K562 (cell line): ENCODE measurements at regions not wholly inside any gene's neighbourhood (a gene's known extent, or its start where the extent isn't known, plus 50 kb on each side); places are given as distances from the start of the nearest gene placed in this dataset.

Source experiments
- ATAC-seq: fragments of 200-7000 bp; cut with Tn5 transposase; 3 replicates; pipeline ENCODE4 v1.9.1; 2020; ENCODE audit warnings: moderate library complexity
- BruUV-seq: library from RNA; stranded (reverse); fragments of 400-500 nt; replicated peaks from 2 replicates; lab custom pipeline; 2021; lab: Mats Ljungman, UMichigan
- CTCF ChIA-PET: fragments of 300-600 bp; formaldehyde crosslinking; extraction: SDS; loops from one replicate; lab custom pipeline; 2021; ENCODE audit warnings: low intra/inter-chr PET ratio; lab: Yijun Ruan, JAX
- POLR2A ChIA-PET: fragments of 300-600, 350-650 bp; sonication (Branson Sonifier 250); formaldehyde crosslinking; extraction: SDS; loops from one replicate; lab custom pipeline; 2021; ENCODE audit warnings: antibody characterized with exemption, inconsistent platforms; lab: Yijun Ruan, JAX
- DNase-seq, 4 experiments: peaks; one replicate each; pipeline versions ENCODE4 v3.0.0 to v3.0.0-alpha.2; 2011 to 2018; ENCODE audit warnings: low spot score in 3 of 4, mixed read lengths in 3 of 4; ENCODE audit errors: extremely low read depth in 1 of 4
- FAIRE-seq: peaks from 2 replicates; lab custom pipeline; 2011; peaks lifted over from hg19 to GRCh38; lab: Jason Lieb, UNC
- H2AFZ ChIP-seq: 2 replicates; pipeline ENCODE4 v1.6.0; 2011; ENCODE audit warnings: low read depth, low read length, control low read depth, inconsistent platforms
- H3K27ac ChIP-seq: fragments of 200-600 bp; 3 replicates; pipeline ENCODE4 v1.8.0; 2011; ENCODE audit warnings: low read depth, mild to moderate bottlenecking, control low read depth, inconsistent platforms, low read length, moderate library complexity, mixed read lengths; ENCODE audit errors: extremely low read depth
- H3K27me3 ChIP-seq, 2 experiments: fragments of 300-600 bp in 1 of 2; 2 replicates in 1 of 2; 3 replicates in 1 of 2; pipeline versions ENCODE4 v1.6.0 to v1.8.0; 2011; ENCODE audit warnings: inconsistent platforms in 2 of 2, low read length in 2 of 2, mild to moderate bottlenecking in 1 of 2, mixed read lengths in 1 of 2, moderate library complexity in 1 of 2; ENCODE audit not compliant: control insufficient read depth in 2 of 2, insufficient read depth in 2 of 2
- H3K36me3 ChIP-seq: fragments of 300-600 bp; 3 replicates; pipeline ENCODE4 v1.8.0; 2011; ENCODE audit warnings: mild to moderate bottlenecking, low read length, inconsistent platforms; ENCODE audit not compliant: control insufficient read depth, insufficient read depth
- H3K4me1 ChIP-seq, 2 experiments: fragments of 200-600 bp in 1 of 2; replicated peaks in 1 of 2; 2 replicates in 1 of 2; 3 replicates in 1 of 2; pipeline versions ENCODE4 v1.5.1 to v1.8.0; 2011; ENCODE audit warnings: inconsistent platforms in 2 of 2, low read length in 2 of 2, mild to moderate bottlenecking in 1 of 2, mixed read lengths in 1 of 2, moderate library complexity in 1 of 2; ENCODE audit not compliant: control insufficient read depth in 2 of 2, insufficient read depth in 2 of 2
- H3K4me2 ChIP-seq: 2 replicates; pipeline ENCODE4 v1.6.1; 2011; ENCODE audit warnings: low read length, control low read depth, inconsistent platforms, mixed read lengths; ENCODE audit not compliant: insufficient read depth
- H3K4me3 ChIP-seq: fragments of 200-600 bp; sonication (generic), shearing (Covaris generic); 2 replicates; pipeline ENCODE4 v1.5.1; 2016; ENCODE audit warnings: control low read depth, inconsistent platforms
- H3K79me2 ChIP-seq: fragments of 200-600 bp; 3 replicates; pipeline ENCODE4 v1.8.0; 2011; ENCODE audit warnings: low read length, inconsistent platforms; ENCODE audit not compliant: control insufficient read depth, insufficient read depth
- H3K9ac ChIP-seq, 2 experiments: 2 replicates each; pipeline versions ENCODE4 v1.6.0 to v1.6.1; 2011; ENCODE audit warnings: low read depth in 2 of 2, low read length in 2 of 2, control low read depth in 1 of 2, inconsistent platforms in 1 of 2, mild to moderate bottlenecking in 1 of 2, mixed read lengths in 1 of 2; ENCODE audit not compliant: insufficient read depth in 1 of 2
- H3K9me1 ChIP-seq: one replicate; pipeline ENCODE4 v1.6.0; 2011; ENCODE audit warnings: inconsistent platforms, mild to moderate bottlenecking, low read length, moderate library complexity; ENCODE audit not compliant: control insufficient read depth, insufficient read depth
- H3K9me3 ChIP-seq: replicated peaks from 2 replicates; pipeline ENCODE4 v1.5.1; 2011; ENCODE audit warnings: low read depth, low read length, inconsistent platforms; ENCODE audit not compliant: control insufficient read depth, insufficient read depth
- H4K20me1 ChIP-seq: replicated peaks from 2 replicates; pipeline ENCODE4 v1.6.1; 2011; ENCODE audit warnings: low read length, inconsistent platforms, mixed read lengths; ENCODE audit not compliant: control insufficient read depth, insufficient read depth
- CSDE1 ChIP-seq, 2 experiments: fragments of 450-650 bp; IDR thresholded peaks; 2 replicates each; pipeline ENCODE4 v1.6.1; 2016; ENCODE audit warnings: mild to moderate bottlenecking in 1 of 2
- ESRRB ChIP-seq: fragments of 250-450 bp; sonication (Bioruptor Pico); IDR thresholded peaks from 2 replicates; pipeline ENCODE4 v1.5.0; 2020; ENCODE audit warnings: mild to moderate bottlenecking, moderate library complexity, borderline replicate concordance
- GTF2F1 ChIP-seq: IDR thresholded peaks from 2 replicates; pipeline ENCODE4 v1.6.1; 2011; ENCODE audit warnings: low read depth, low read length, improper control_type of control experiment
- LEF1 ChIP-seq: fragments of 450-650 bp; IDR thresholded peaks from 2 replicates; pipeline ENCODE4 v1.6.1; 2016; ENCODE audit warnings: mild to moderate bottlenecking
- ZNF282 ChIP-seq: sonication (generic); formaldehyde crosslinking; IDR thresholded peaks from 2 replicates; pipeline ENCODE4 v1.8.1; 2023; ENCODE audit warnings: missing genetic modification reagents
- WGBS: fragments of 100-300 bp; shearing (Covaris generic); methylation state at CpG from one replicate; pipeline ENCODE4 v1.1.6; 2016; ENCODE audit warnings: low coverage, mixed read lengths; ENCODE audit not compliant: insufficient coverage; ENCODE audit errors: missing lambda C conversion rate; 5-methylcytosine and 5-hydroxymethylcytosine counted together
- in situ Hi-C: fragments of 300-500 bp; cut with MboI; formaldehyde crosslinking; loops from 4 replicates; pipeline ENCODE4 v1.15.0; 2018; ENCODE audit warnings: inconsistent platforms, mixed read lengths
- intact Hi-C: fragments of 100-400 bp; cut with micrococcal nuclease; formaldehyde crosslinking; loops from 2 replicates; pipeline ENCODE4 v1.14.2; 2022
- TF ChIP-seq, protein P1 (sequence below): sonication (generic); formaldehyde crosslinking; IDR thresholded peaks from 2 replicates; pipeline ENCODE4 v1.8.0; 2022; ENCODE audit warnings: mild to moderate bottlenecking, missing genetic modification reagents
- TF ChIP-seq, protein P2 (sequence below): fragments of 450-650 bp; IDR thresholded peaks from 2 replicates; pipeline ENCODE4 v1.6.1; 2016; ENCODE audit warnings: antibody characterized with exemption
- TF ChIP-seq, protein P3 (sequence below), 2 experiments: fragments of 150-350 bp in 1 of 2; IDR thresholded peaks; 2 replicates each; pipeline ENCODE4 v1.6.1; 2012 to 2016; ENCODE audit warnings: low read depth in 2 of 2, low read length in 2 of 2, mild to moderate bottlenecking in 1 of 2, moderate library complexity in 1 of 2

DNA sequence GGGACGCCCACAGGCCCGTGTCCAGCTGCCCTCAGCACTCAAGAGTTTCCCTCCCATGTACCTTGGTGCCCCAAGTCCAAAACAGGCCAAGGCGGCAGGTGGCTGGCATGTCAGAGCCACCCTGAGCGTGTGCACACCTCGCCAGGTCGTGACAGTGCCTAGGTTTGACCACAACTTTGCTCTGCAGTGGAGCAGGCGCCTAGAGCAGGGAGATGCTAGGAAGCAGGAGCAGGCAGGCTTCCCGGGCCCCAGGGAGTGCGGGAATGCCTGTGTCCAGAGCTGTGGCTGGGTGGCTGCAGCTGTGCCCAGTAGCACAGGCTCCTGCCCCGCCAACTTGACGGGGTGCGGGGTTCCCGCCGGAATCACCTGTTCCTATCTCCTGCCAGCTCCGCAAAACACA, 380.8 kb upstream of the IMPG1 start (continued):
- TF ChIP-seq, protein P1, sequence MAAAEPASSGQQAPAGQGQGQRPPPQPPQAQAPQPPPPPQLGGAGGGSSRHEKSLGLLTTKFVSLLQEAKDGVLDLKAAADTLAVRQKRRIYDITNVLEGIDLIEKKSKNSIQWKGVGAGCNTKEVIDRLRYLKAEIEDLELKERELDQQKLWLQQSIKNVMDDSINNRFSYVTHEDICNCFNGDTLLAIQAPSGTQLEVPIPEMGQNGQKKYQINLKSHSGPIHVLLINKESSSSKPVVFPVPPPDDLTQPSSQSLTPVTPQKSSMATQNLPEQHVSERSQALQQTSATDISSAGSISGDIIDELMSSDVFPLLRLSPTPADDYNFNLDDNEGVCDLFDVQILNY = no peak

DNA sequence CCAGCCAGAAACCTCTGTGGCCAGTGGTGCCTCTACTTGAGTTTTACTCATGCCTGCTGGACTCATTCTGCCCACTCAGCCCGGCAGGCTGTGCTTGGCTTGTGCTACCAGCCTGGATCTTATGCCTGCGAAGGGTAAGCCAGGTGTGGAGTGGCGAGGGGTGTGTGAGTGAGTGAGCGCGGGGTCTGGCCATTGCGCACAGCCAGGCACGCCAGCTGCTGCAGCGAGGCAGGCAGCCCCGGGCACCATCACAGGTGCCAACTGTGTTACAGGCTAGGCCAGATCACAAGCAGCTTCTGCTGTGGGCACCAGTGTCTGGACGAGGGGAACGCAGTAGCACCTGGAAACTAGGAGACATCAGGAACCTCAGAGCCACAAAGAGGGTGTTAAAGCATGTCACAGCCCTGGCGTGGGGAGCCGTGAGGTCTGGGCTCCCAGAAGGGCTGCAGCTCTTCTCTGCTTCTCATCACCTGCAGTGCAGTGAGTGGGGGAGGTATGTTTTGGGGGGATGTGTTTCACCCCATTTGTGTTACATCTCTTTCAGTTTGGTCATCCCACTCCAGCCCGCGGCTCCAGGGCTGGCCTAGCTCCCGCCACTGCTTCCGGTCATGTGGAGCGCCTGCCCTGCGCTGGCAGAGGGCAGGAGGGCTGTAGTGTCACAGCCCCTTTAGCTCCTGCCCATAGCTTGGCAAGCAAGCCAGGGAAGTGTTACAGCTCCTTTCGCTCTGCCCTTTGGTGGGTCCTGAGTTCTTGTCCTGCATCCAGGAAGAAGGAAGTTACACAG, 379.7 kb upstream of the IMPG1 start:
- Histone ChIP-seq H3K27me3 (no peaks in the 10 kb centered on the region), H3K9ac (no peak overlapping the region), H3K27ac (no peak overlapping the region), H3K9me1 (no peaks in the 10 kb centered on the region), H4K20me1 (no peaks in the 10 kb centered on the region), H3K4me3 (no peak overlapping the region), H3K9me3 (no peaks in the 10 kb centered on the region), H3K79me2 (no peaks in the 10 kb centered on the region), H3K36me3 (no peaks in the 10 kb centered on the region)
- DNase-seq = no peak
- BruUV-seq = no TSS peak
- WGBS = 5% methylated on average over 18 of the region's 20 CpGs
- no peak for FAIRE-seq
- intact Hi-C loops = no loop called here
- POLR2A ChIA-PET = no interaction called here
- TF ChIP-seq ZNF282 (CRISPR knock-in tag) (no peak), LEF1 (no peak), GTF2F1 (no peak), CSDE1 (IDR thresholded peaks at IDR 0.05) (no peak), ESRRB (CRISPR knock-in tag) (no peak)
- TF ChIP-seq, protein P2, sequence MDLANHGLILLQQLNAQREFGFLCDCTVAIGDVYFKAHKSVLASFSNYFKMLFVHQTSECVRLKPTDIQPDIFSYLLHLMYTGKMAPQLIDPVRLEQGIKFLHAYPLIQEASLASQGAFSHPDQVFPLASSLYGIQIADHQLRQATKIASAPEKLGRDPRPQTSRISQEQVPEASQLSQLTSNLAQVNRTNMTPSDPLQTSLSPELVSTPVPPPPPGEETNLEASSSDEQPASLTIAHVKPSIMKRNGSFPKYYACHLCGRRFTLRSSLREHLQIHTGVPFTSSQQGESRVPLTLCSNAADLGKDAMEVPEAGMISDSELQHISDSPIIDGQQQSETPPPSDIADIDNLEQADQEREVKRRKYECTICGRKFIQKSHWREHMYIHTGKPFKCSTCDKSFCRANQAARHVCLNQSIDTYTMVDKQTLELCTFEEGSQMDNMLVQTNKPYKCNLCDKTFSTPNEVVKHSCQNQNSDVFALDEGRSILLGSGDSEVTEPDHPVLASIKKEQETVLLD = no peak
- TF ChIP-seq, protein P3, sequence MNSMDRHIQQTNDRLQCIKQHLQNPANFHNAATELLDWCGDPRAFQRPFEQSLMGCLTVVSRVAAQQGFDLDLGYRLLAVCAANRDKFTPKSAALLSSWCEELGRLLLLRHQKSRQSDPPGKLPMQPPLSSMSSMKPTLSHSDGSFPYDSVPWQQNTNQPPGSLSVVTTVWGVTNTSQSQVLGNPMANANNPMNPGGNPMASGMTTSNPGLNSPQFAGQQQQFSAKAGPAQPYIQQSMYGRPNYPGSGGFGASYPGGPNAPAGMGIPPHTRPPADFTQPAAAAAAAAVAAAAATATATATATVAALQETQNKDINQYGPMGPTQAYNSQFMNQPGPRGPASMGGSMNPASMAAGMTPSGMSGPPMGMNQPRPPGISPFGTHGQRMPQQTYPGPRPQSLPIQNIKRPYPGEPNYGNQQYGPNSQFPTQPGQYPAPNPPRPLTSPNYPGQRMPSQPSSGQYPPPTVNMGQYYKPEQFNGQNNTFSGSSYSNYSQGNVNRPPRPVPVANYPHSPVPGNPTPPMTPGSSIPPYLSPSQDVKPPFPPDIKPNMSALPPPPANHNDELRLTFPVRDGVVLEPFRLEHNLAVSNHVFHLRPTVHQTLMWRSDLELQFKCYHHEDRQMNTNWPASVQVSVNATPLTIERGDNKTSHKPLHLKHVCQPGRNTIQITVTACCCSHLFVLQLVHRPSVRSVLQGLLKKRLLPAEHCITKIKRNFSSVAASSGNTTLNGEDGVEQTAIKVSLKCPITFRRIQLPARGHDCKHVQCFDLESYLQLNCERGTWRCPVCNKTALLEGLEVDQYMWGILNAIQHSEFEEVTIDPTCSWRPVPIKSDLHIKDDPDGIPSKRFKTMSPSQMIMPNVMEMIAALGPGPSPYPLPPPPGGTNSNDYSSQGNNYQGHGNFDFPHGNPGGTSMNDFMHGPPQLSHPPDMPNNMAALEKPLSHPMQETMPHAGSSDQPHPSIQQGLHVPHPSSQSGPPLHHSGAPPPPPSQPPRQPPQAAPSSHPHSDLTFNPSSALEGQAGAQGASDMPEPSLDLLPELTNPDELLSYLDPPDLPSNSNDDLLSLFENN (IDR thresholded peaks at IDR 0.05; ENCODE audit: low read depth in 2 of 2, low read length in 2 of 2) = no peak
- TF ChIP-seq, all 486 proteins: peak for 0
- in situ Hi-C loops = no loop called here
- no peak for ATAC-seq
- Histone ChIP-seq H3K4me1 (no peaks in the 10 kb centered on the region), H3K4me2 (no peak overlapping the region), H2AFZ (no peak overlapping the region)
- CTCF ChIA-PET = no interaction called here
